HEK293T (cell line): ENCODE measurements at regions not wholly inside any gene's neighbourhood (a gene's known extent, or its start where the extent isn't known, plus 50 kb on each side); places are given as distances from the start of the nearest gene placed in this dataset.

Experiments
- ELF4 ChIP-seq: fragments of 450-650 bp; IDR thresholded peaks from 2 replicates; pipeline ENCODE4 v1.6.1; 2017; ENCODE audit warnings: antibody characterized with exemption
- FOXM1 ChIP-seq: fragments of 450-650 bp; IDR thresholded peaks from 2 replicates; pipeline ENCODE4 v1.6.1; 2017; ENCODE audit warnings: mild to moderate bottlenecking, borderline replicate concordance
- SP1 ChIP-seq: fragments of 450-650 bp; IDR thresholded peaks from 2 replicates; pipeline ENCODE4 v1.6.1; 2017

- TF ChIP-seq FOXM1 (no peak), ELF4 (no peak), SP1 (no peak)
These were observed 516.8 kb upstream of the MARCKS start for GRCh38 chr6:113340371-113340770.
